Testis (tissue), 2 donors: ENCODE measurements at regions not wholly inside any gene's neighbourhood (a gene's known extent, or its start where the extent isn't known, plus 50 kb on each side); places are given as distances from the start of the nearest gene placed in this dataset.

Experiments used
- DNase-seq: peaks from one replicate; pipeline ENCODE4 v3.0.0-alpha.2; 2019
- H3K27ac ChIP-seq, 2 donors: fragments of 200-600 bp; sonication (generic); one replicate each; pipeline ENCODE4 v1.5.1; 2019
- H3K27me3 ChIP-seq: fragments of 200-600 bp; sonication (generic); one replicate; pipeline ENCODE4 v1.5.1; 2019
- H3K36me3 ChIP-seq: fragments of 200-600 bp; sonication (generic); one replicate; pipeline ENCODE4 v1.5.1; 2017; ENCODE audit warnings: low read depth; ENCODE audit errors: missing control alignments
- H3K4me1 ChIP-seq: fragments of 200-600 bp; sonication (generic); one replicate; pipeline ENCODE4 v1.5.1; 2019
- H3K4me3 ChIP-seq, 2 donors: fragments of 200-600 bp; sonication (generic); one replicate each; pipeline ENCODE4 v1.5.1; 2017 to 2019
- H3K9me3 ChIP-seq: fragments of 200-600 bp; sonication (generic); one replicate; pipeline ENCODE4 v1.5.1; 2017
- POLR2A ChIP-seq: fragments of 450-650 bp; IDR thresholded peaks from one replicate; pipeline ENCODE4 v1.6.1; 2017; ENCODE audit warnings: antibody characterized with exemption, mild to moderate bottlenecking, moderate library complexity
- WGBS, 2 donors: methylation state at CpG; one replicate each; pipeline ENCODE4 v1.1.5; 2018; 5-methylcytosine and 5-hydroxymethylcytosine counted together
- intact Hi-C: fragments of 100-400 bp; cut with DNase I; formaldehyde crosslinking; loops from one replicate; pipeline ENCODE4 v1.15.1; 2023; ENCODE audit warnings: low total_unique reads
- TF ChIP-seq, protein P1 (sequence below), 3 experiments: fragments of 450-650 bp in 2 of 3; fragments of 200-600 bp in 1 of 3; sonication (generic) in 1 of 3; IDR thresholded peaks; one replicate each; pipeline ENCODE4 v1.5.1; 2016 to 2019; ENCODE audit warnings: antibody characterized with exemption in 3 of 3, mild to moderate bottlenecking in 2 of 3, moderate library complexity in 1 of 3

DNA sequence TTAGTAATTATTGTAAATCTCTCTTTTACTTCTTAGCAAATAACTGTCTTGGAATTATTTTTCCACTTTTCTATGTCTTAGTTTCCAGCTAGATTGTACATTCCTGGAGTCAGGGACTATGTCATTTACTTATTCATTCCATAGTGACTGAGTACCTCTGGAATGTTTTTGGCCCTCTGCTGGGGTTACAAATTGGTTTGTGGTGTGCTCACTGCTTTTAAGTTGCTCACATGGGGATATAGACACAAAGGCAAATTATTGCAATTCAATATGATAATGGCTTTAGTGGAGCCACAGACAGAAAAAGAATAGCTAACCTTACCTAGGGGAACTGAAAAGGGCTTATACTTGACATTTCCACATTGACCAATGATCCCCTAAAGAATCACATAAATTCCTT lies 63.7 kb upstream of the PDGFRA start:
- Histone ChIP-seq H3K27me3 (no peaks in the 10 kb centered on the region), H3K27ac (no peak overlapping the region), H3K4me3 (no peak overlapping the region), H3K4me1 (no peaks in the 10 kb centered on the region), H3K36me3 (no peaks in the 10 kb centered on the region), H3K9me3 (no peaks in the 10 kb centered on the region)
- TF ChIP-seq, protein P1, sequence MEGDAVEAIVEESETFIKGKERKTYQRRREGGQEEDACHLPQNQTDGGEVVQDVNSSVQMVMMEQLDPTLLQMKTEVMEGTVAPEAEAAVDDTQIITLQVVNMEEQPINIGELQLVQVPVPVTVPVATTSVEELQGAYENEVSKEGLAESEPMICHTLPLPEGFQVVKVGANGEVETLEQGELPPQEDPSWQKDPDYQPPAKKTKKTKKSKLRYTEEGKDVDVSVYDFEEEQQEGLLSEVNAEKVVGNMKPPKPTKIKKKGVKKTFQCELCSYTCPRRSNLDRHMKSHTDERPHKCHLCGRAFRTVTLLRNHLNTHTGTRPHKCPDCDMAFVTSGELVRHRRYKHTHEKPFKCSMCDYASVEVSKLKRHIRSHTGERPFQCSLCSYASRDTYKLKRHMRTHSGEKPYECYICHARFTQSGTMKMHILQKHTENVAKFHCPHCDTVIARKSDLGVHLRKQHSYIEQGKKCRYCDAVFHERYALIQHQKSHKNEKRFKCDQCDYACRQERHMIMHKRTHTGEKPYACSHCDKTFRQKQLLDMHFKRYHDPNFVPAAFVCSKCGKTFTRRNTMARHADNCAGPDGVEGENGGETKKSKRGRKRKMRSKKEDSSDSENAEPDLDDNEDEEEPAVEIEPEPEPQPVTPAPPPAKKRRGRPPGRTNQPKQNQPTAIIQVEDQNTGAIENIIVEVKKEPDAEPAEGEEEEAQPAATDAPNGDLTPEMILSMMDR (IDR thresholded peaks at IDR 0.05), result no peak
- no peak for TF ChIP-seq POLR2A
- no peak for DNase-seq
- intact Hi-C loops, result no loop called here

DNA sequence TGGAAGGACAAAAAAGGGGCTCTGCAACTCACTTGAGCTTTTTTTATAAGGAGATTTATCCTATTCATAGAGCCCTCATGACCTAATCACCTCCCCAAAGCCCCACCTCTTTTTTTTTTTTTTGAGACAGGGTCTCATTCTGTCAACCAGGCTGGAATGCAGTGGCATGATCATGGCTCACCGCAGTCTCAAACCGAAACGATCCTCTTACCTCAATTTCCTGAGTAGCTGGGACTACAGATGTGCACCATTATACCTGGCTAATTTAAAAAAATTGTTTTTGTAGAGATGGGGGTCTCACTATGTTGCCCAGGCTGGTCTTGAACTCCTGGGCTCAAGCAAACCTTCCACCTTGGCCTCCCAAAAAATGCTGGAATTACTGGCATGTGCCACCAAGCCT lies 61.6 kb upstream of the PDGFRA start:
- Histone ChIP-seq H3K36me3 (no peaks in the 10 kb centered on the region), H3K27ac (no peak overlapping the region), H3K27me3 (no peaks in the 10 kb centered on the region), H3K4me3 (no peak overlapping the region), H3K9me3 (no peaks in the 10 kb centered on the region), H3K4me1 (no peaks in the 10 kb centered on the region)
- WGBS, 2 donors, result 90% methylated on average over 3 of the region's 3 CpGs
- no peak for TF ChIP-seq POLR2A
- TF ChIP-seq, protein P1 (IDR thresholded peaks at IDR 0.05), result no peak
- intact Hi-C loops, result no loop called here
- DNase-seq, result no peak

DNA sequence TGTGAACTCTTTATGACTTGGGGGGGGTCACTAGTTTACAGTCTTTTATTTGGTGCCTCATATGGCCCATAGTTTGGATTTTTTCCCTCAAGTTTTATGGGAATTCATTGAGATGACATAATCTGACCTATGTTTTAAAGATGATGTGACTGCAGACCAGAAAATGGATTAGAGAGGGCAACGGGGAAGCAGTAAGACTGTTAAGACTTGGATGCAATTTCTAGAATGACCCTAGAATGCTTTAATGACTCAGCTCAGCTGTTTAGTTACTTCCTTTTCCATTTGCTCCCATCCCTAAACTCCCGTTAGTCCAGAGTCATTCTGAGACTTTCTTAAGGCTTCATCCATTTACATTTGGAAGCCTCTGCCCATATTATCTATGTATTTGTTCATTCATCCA lies 59.9 kb upstream of the PDGFRA start:
- Histone ChIP-seq H3K9me3 (no peaks in the 10 kb centered on the region), H3K4me3 (no peak overlapping the region), H3K27me3 (no peaks in the 10 kb centered on the region), H3K36me3 (no peaks in the 10 kb centered on the region), H3K27ac (no peak overlapping the region), H3K4me1 (peaks cover 8% of the 10 kb centered on the region)
- intact Hi-C loops, result no loop called here
- no peak for DNase-seq
- TF ChIP-seq POLR2A, result no peak
- TF ChIP-seq, protein P1 (IDR thresholded peaks at IDR 0.05), result no peak
- 75 to 82% methylated on average over 2 of the region's 2 CpGs for WGBS, 2 donors

DNA sequence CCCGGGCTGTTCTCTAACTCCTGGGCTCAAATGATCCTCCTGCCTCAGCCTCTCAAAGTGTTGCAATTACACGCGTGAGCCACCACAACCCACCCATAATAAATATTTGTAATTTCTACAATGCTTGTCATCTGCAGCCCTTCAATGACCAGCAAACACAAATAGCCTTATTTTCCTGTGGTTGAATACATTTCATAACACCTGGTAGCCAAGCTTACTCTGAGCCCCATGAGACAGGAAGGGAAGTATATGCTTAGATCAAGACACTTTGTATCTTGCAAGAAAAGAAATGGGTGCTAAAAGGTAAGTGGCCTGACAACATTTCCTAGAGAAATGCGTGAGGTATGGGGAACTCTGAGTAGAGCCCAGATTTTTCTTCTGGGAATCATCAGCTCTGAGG lies 56.9 kb upstream of the PDGFRA start:
- no peak for TF ChIP-seq POLR2A
- TF ChIP-seq, protein P1 (IDR thresholded peaks at IDR 0.05), result no peak
- WGBS, 2 donors, result 75 to 95% methylated on average over 4 of the region's 4 CpGs
- H3K9me3 ChIP-seq, result no peaks in the 10 kb centered on the region
- H3K36me3 ChIP-seq, result no peaks in the 10 kb centered on the region
- intact Hi-C loops, result no loop called here
- H3K4me1 ChIP-seq, result peaks cover 8% of the 10 kb centered on the region
- H3K27ac ChIP-seq, result no peak overlapping the region
- no peaks in the 10 kb centered on the region for H3K27me3 ChIP-seq
- no peak for DNase-seq
- H3K4me3 ChIP-seq, result no peak overlapping the region

DNA sequence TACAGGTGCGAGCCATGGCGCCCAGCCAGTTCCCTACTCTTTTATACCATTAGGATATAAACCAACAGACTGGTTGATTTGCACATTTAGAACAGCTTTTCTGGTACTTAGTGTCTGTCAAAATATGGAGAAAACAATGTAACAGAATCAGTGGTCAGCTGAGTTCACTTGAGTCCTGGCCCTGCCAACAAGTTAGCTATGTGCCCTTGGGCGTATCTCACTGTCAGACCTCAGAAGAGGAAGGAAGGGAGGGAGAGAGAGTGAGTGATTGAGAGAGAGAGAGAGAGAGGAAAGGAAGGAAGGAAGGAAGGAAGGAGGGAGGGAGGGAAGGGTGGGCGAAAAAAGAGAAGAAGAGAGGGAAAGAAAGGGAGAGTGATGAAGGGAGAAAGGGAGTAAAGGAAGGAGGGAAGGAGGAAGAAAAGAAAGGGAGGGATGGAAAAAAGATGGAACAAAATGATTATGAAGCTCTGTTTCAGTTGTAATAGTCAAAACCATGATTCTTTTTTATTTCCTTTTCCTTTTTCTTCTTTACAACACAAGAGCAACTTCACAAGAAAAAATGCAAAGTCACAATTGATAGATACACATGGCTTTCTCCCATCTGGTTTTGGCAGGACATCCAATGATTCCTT lies 55.7 kb upstream of the PDGFRA start:
- intact Hi-C loops, result no loop called here
- Histone ChIP-seq H3K36me3 (no peaks in the 10 kb centered on the region), H3K4me3 (no peak overlapping the region), H3K27me3 (no peaks in the 10 kb centered on the region), H3K9me3 (no peaks in the 10 kb centered on the region), H3K27ac (peak overlapping the region; percentile 59 to 72), H3K4me1 (peaks cover 8% of the 10 kb centered on the region)
- DNase-seq, result peak; percentile 81
- no peak for TF ChIP-seq POLR2A
- TF ChIP-seq, protein P1 (IDR thresholded peaks at IDR 0.05), result no peak
- 55 to 66% methylated on average over 3 to 4 of the region's 4 CpGs for WGBS, 2 donors
